ENCODE measurements at regions not wholly inside any gene's neighbourhood (a gene's known extent, or its start where the extent isn't known, plus 50 kb on each side); places are given as distances from the start of the nearest gene placed in this dataset.

DNA sequence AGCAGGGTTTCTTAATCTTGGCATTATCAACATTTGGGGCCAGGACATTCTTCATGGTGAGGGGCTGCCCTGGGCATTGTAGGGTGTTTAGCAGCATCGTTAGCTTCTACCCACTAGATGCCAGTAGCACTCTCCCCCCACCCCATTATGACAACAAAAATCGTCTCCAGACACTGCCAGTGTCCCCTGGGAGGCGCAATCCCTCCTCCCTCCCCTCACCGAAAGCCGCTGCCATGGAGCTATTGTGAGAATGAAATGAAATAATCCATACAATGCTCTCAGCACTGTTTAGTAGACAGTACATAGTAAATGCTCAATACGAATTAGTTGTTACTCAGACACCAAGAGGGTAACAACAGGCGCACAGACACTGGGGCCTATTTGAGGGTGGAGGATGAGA, 502.9 kb downstream of the NPIPA7 start:
- H3K9me3 ChIP-seq (ENCODE audit: control insufficient read depth, insufficient read depth, low read length), result 0 out of 2 replicates have a peak, but pooled peaks cover 2% of the 10 kb centered on the region
- H2AK9ac ChIP-seq (replicated peaks; ENCODE audit: low read depth, low read length, poor library complexity), result no peak overlapping the region
- no peak overlapping the region for H2AFZ ChIP-seq (replicated peaks; ENCODE audit: low read length, poor library complexity)
- H3K14ac ChIP-seq (replicated peaks; ENCODE audit: low read depth, low read length), result no peak overlapping the region
- H2BK5ac ChIP-seq (ENCODE audit: low read depth, low read length, poor library complexity, severe bottlenecking), result no peak overlapping the region
- H2AK5ac ChIP-seq (ENCODE audit: low read depth, low read length), result no peak overlapping the region
- in situ Hi-C loops (cut with MboI; ENCODE audit: low sequenced_read_pairs), result no loop called here
- intact Hi-C loops (cut with micrococcal nuclease), result no loop called here
- no peak overlapping the region for H3K23ac ChIP-seq (ENCODE audit: low read depth, low read length)
- ATAC-seq (ENCODE audit: low read depth), result no peak
- H2BK15ac ChIP-seq (ENCODE audit: low read depth, low read length), result no peak overlapping the region
- H3K18ac ChIP-seq (ENCODE audit: low read depth, low read length), result no peak overlapping the region
- no peak overlapping the region for H3K4me3 ChIP-seq (ENCODE audit: insufficient read depth, low read depth, low read length)
- DNase-seq, result no peak
- no peak for TF ChIP-seq MAFK (IDR thresholded peaks at IDR 0.05; ENCODE audit: low read depth, low read length)
- TF ChIP-seq RCOR1 (IDR thresholded peaks at IDR 0.05; ENCODE audit: insufficient replicate concordance, low read length), result no peak
- no peak for TF ChIP-seq CEBPB (IDR thresholded peaks at IDR 0.05; ENCODE audit: low read depth, low read length)
- no peak for TF ChIP-seq RAD21 (IDR thresholded peaks at IDR 0.05; ENCODE audit: low read length)
- TF ChIP-seq SMC3 (IDR thresholded peaks at IDR 0.05; ENCODE audit: low read depth, low read length), result no peak
- no peak for TF ChIP-seq MXI1 (IDR thresholded peaks at IDR 0.05; ENCODE audit: borderline replicate concordance, low read depth, low read length)
- TF ChIP-seq USF2 (IDR thresholded peaks at IDR 0.05; ENCODE audit: low read depth, low read length), result no peak
- no peak for TF ChIP-seq CTCF (conservative IDR thresholded peaks at IDR 0.05; ENCODE audit: low read depth, low read length)
- TF ChIP-seq MAZ (IDR thresholded peaks at IDR 0.05; ENCODE audit: borderline replicate concordance, low read depth, low read length), result no peak
- no peak for TF ChIP-seq FOS (IDR thresholded peaks at IDR 0.05; ENCODE audit: low read depth, low read length)
- no peak for TF ChIP-seq ELK1 (IDR thresholded peaks at IDR 0.05; ENCODE audit: borderline replicate concordance, low read depth, low read length)
- TF ChIP-seq NFE2L2 (IDR thresholded peaks at IDR 0.05; ENCODE audit: low read depth, low read length), result no peak
- TF ChIP-seq CHD1 (IDR thresholded peaks at IDR 0.05; ENCODE audit: low read depth, low read length), result no peak
- H3K27ac ChIP-seq (ENCODE audit: insufficient read depth, low read length), result no peak overlapping the region
- H4K20me1 ChIP-seq (ENCODE audit: insufficient read depth, low read length), result no peaks in the 10 kb centered on the region
- H3K9me1 ChIP-seq (ENCODE audit: insufficient read depth, low read length), result no peaks in the 10 kb centered on the region
- ChIA-PET POLR2A (ENCODE audit: unreplicated experiment) (no interaction called here), CTCF (no interaction called here)
- no peak overlapping the region for H4K8ac ChIP-seq (ENCODE audit: low read depth in 2 of 2, low read length in 2 of 2)
- no peak overlapping the region for H3K9ac ChIP-seq (ENCODE audit: low read depth, low read length)
- no peak overlapping the region for H4K91ac ChIP-seq (ENCODE audit: insufficient read depth, low read depth, low read length)
- no peaks in the 10 kb centered on the region for H3K36me3 ChIP-seq (ENCODE audit: control insufficient read depth, insufficient read depth, low read length)
- H3K27me3 ChIP-seq (ENCODE audit: control insufficient read depth, insufficient read depth, low read length), result no peaks in the 10 kb centered on the region
- no peaks in the 10 kb centered on the region for H3K79me1 ChIP-seq (ENCODE audit: low read depth in 1 of 2, low read length in 2 of 2)
- dilution Hi-C loops (cut with HindIII; ENCODE audit: low sequenced_read_pairs, unreplicated experiment), result no loop called here
- 80% methylated on average over 1 of the region's 7 CpGs; no CpG with 5 or more reads in 1 of the 2 experiments for whole genome bisulfite sequencing, 2 experiments (ENCODE audit: extremely low coverage in 2 of 2, insufficient read length in 1 of 2)
- no peak overlapping the region for H3K4ac ChIP-seq (ENCODE audit: low read depth, low read length)
- no TSS peak for BruUV-seq (replicated peaks)
- no peak overlapping the region for H2BK120ac ChIP-seq (ENCODE audit: low read depth, low read length)
- H3K4me1 ChIP-seq (ENCODE audit: control insufficient read depth, insufficient read depth, low read length), result no peaks in the 10 kb centered on the region
- H2BK20ac ChIP-seq (ENCODE audit: low read depth, low read length), result no peak overlapping the region
- no peak overlapping the region for H4K5ac ChIP-seq (ENCODE audit: low read depth, low read length)
- H3K56ac ChIP-seq (ENCODE audit: extremely low read depth, insufficient read depth, low read length), result no peak overlapping the region
- no peak overlapping the region for H3K4me2 ChIP-seq (ENCODE audit: low read depth, low read length)
